H9 (cell line): ENCODE measurements at regions not wholly inside any gene's neighbourhood (a gene's known extent, or its start where the extent isn't known, plus 50 kb on each side); places are given as distances from the start of the nearest gene placed in this dataset.

Experiments used
- DNase-seq: peaks from one replicate; pipeline ENCODE4 v3.0.0-alpha.2; 2017
- H2AFZ ChIP-seq: one replicate; pipeline ENCODE4 v1.6.1; 2013; ENCODE audit warnings: mild to moderate bottlenecking, low read length, control low read depth, moderate library complexity
- H2AK5ac ChIP-seq: 2 replicates; pipeline ENCODE4 v1.6.1; 2013; ENCODE audit warnings: low read length, control low read depth, mixed read lengths; ENCODE audit not compliant: insufficient read length
- H2BK120ac ChIP-seq: one replicate; pipeline ENCODE4 v1.6.1; 2013; ENCODE audit warnings: low read depth, mild to moderate bottlenecking, low read length, control low read depth, inconsistent platforms; ENCODE audit not compliant: poor library complexity, severe bottlenecking
- H2BK12ac ChIP-seq: 2 replicates; pipeline ENCODE4 v1.6.1; 2013; ENCODE audit warnings: low read length, control low read depth, mixed read lengths, low read depth; ENCODE audit not compliant: insufficient read length
- H2BK15ac ChIP-seq: 2 replicates; pipeline ENCODE4 v1.6.1; 2013; ENCODE audit warnings: low read depth, low read length, control low read depth
- H2BK20ac ChIP-seq: one replicate; pipeline ENCODE4 v1.6.1; 2013; ENCODE audit warnings: low read depth, mild to moderate bottlenecking, low read length, control low read depth, inconsistent platforms; ENCODE audit not compliant: poor library complexity, severe bottlenecking
- H2BK5ac ChIP-seq: 2 replicates; pipeline ENCODE4 v1.6.1; 2013; ENCODE audit warnings: low read length, control low read depth, mixed read lengths; ENCODE audit not compliant: insufficient read length
- H3K14ac ChIP-seq: 2 replicates; pipeline ENCODE4 v1.6.1; 2013; ENCODE audit warnings: low read length, control low read depth; ENCODE audit not compliant: insufficient read depth
- H3K18ac ChIP-seq: 2 replicates; pipeline ENCODE4 v1.6.1; 2013; ENCODE audit warnings: low read depth, mild to moderate bottlenecking, mixed read lengths, low read length, control low read depth; ENCODE audit not compliant: insufficient read length
- H3K23ac ChIP-seq: 2 replicates; pipeline ENCODE4 v1.6.1; 2013; ENCODE audit warnings: low read length, control low read depth, mixed read lengths, low read depth; ENCODE audit not compliant: insufficient read length
- H3K23me2 ChIP-seq: 2 replicates; pipeline ENCODE4 v1.6.1; 2013; ENCODE audit warnings: low read depth, mild to moderate bottlenecking, mixed read lengths, low read length, control low read depth; ENCODE audit not compliant: insufficient read length, poor library complexity, severe bottlenecking
- H3K27ac ChIP-seq: 2 replicates; pipeline ENCODE4 v1.5.1; 2013; ENCODE audit warnings: low read length, control low read depth, mixed read lengths, low read depth; ENCODE audit not compliant: insufficient read length
- H3K27me3 ChIP-seq: 2 replicates; pipeline ENCODE4 v1.6.1; 2013; ENCODE audit warnings: low read length, control low read depth, inconsistent platforms; ENCODE audit not compliant: insufficient read depth
- H3K4ac ChIP-seq: 2 replicates; pipeline ENCODE4 v1.6.1; 2013; ENCODE audit warnings: low read depth, mild to moderate bottlenecking, control low read depth, inconsistent platforms, low read length, moderate library complexity
- H3K4me1 ChIP-seq: 2 replicates; pipeline ENCODE4 v1.6.1; 2013; ENCODE audit warnings: low read length, control low read depth, inconsistent platforms; ENCODE audit not compliant: insufficient read depth
- H3K4me2 ChIP-seq: 2 replicates; pipeline ENCODE4 v1.6.1; 2013; ENCODE audit warnings: low read length, control low read depth, mixed read lengths; ENCODE audit not compliant: insufficient read length, insufficient read depth
- H3K56ac ChIP-seq: 2 replicates; pipeline ENCODE4 v1.6.1; 2013; ENCODE audit warnings: low read depth, mild to moderate bottlenecking, mixed read lengths, low read length, control low read depth; ENCODE audit not compliant: insufficient read length
- H3K79me1 ChIP-seq: 2 replicates; pipeline ENCODE4 v1.6.1; 2013; ENCODE audit warnings: low read depth, mild to moderate bottlenecking, moderate library complexity, low read length, control low read depth, inconsistent platforms; ENCODE audit not compliant: insufficient read depth, poor library complexity, severe bottlenecking
- H3K79me2 ChIP-seq: 2 replicates; pipeline ENCODE4 v1.6.1; 2013; ENCODE audit warnings: low read length, control low read depth, inconsistent platforms; ENCODE audit not compliant: insufficient read depth
- H3K9ac ChIP-seq: 2 replicates; pipeline ENCODE4 v1.6.1; 2013; ENCODE audit warnings: low read length, control low read depth, mixed read lengths; ENCODE audit not compliant: insufficient read length; ENCODE audit errors: extremely low read depth
- H3K9me3 ChIP-seq: one replicate; pipeline ENCODE4 v1.6.1; 2013; ENCODE audit warnings: low read depth, low read length, inconsistent platforms; ENCODE audit not compliant: control insufficient read depth
- H3T11ph ChIP-seq: one replicate; pipeline ENCODE4 v1.6.1; 2013; ENCODE audit warnings: mild to moderate bottlenecking, low read length, control low read depth, inconsistent platforms
- H4K20me1 ChIP-seq: one replicate; pipeline ENCODE4 v1.6.1; 2013; ENCODE audit not compliant: control insufficient read depth, insufficient read length, insufficient read depth
- H4K5ac ChIP-seq: 2 replicates; pipeline ENCODE4 v1.6.1; 2013; ENCODE audit warnings: low read depth, mild to moderate bottlenecking, mixed read lengths, low read length, control low read depth; ENCODE audit not compliant: insufficient read length
- H4K8ac ChIP-seq: replicated peaks from 2 replicates; pipeline ENCODE4 v1.6.1; 2013; ENCODE audit warnings: low read length, control low read depth, mixed read lengths, low read depth; ENCODE audit not compliant: insufficient read length
- H4K91ac ChIP-seq: 2 replicates; pipeline ENCODE4 v1.6.1; 2013; ENCODE audit warnings: low read depth, mild to moderate bottlenecking, moderate library complexity, mixed read lengths, low read length, control low read depth; ENCODE audit not compliant: insufficient read length
- H3K27ac Mint-ChIP-seq, 3 experiments: 2 replicates in 2 of 3; 3 replicates in 1 of 3; pipeline ENCODE4 v1.8.0; 2020 to 2021; ENCODE audit warnings: mixed read lengths in 3 of 3, mild to moderate bottlenecking in 1 of 3, moderate library complexity in 1 of 3
- H3K27me3 Mint-ChIP-seq: 2 replicates; pipeline ENCODE4 v1.8.0; 2021; ENCODE audit warnings: low read depth, mild to moderate bottlenecking, moderate library complexity, mixed read lengths
- H3K36me3 Mint-ChIP-seq, 3 experiments: 2 replicates in 2 of 3; 3 replicates in 1 of 3; pipeline ENCODE4 v1.8.0; 2020 to 2021; ENCODE audit warnings: low read depth in 3 of 3, mixed read lengths in 3 of 3; ENCODE audit not compliant: insufficient read depth in 1 of 3
- H3K4me1 Mint-ChIP-seq, 2 experiments: 2 replicates each; pipeline ENCODE4 v1.8.0; 2020; ENCODE audit warnings: mixed read lengths in 2 of 2
- H3K4me3 Mint-ChIP-seq, 2 experiments: 2 replicates in 1 of 2; 3 replicates in 1 of 2; pipeline ENCODE4 v1.8.0; 2020 to 2021; ENCODE audit warnings: mild to moderate bottlenecking in 2 of 2, mixed read lengths in 2 of 2, moderate library complexity in 1 of 2
- H3K9me3 Mint-ChIP-seq, 2 experiments: 2 replicates in 1 of 2; 3 replicates in 1 of 2; pipeline ENCODE4 v1.8.0; 2020; ENCODE audit warnings: mild to moderate bottlenecking in 2 of 2, mixed read lengths in 2 of 2, moderate library complexity in 1 of 2
- WGBS: extraction: QIAGEN DNeasy Blood & Tissue Kit; methylation state at CpG from one replicate; pipeline ENCODE4 v1.1.7; 2013; ENCODE audit warnings: missing lambda C conversion rate, low lambda C conversion rate, mixed read lengths; ENCODE audit not compliant: insufficient read length; ENCODE audit errors: extremely low coverage; 5-methylcytosine and 5-hydroxymethylcytosine counted together
- TF ChIP-seq, protein P1 (sequence below): fragments of 200-600 bp; sonication (generic); conservative IDR thresholded peaks from 3 replicates; pipeline ENCODE4 v1.8.0; 2021; ENCODE audit warnings: antibody characterized with exemption, mild to moderate bottlenecking

DNA sequence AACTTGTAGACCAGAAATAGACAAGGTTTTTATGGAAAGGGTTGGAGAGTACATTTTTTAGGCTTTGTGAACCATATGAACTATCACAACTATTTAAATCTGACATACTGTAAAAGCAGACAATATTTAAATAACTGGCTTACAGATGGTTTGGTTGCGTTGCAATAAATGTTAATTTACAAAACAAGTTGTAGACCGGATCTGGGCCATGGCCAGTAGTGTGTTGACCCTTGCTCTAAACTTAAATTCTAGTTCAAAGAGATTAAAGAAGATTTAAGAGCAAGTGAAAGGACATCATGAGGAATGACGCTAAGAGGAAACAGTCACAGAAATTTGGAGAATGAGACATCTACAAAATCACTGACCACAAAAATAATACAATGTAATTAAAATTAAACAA, 652.7 kb downstream of the DCDC2C start:
- H3K23me2 ChIP-seq = no peaks in the 10 kb centered on the region
- H3T11ph ChIP-seq = no peak overlapping the region
- H4K91ac ChIP-seq = no peak overlapping the region
- DNase-seq = no peak
- H3K27ac ChIP-seq = no peak overlapping the region
- H3K9ac ChIP-seq = no peak overlapping the region
- H3K23ac ChIP-seq = no peak overlapping the region
- no peak overlapping the region for H3K14ac ChIP-seq
- peaks cover 2 to 8% of the 10 kb centered on the region in 2 experiments; a peak in 3 of 4 replicates for H3K4me1 Mint-ChIP-seq
- no CpG with 5 or more reads among the region's 3 CpGs for WGBS
- peaks cover 4 to 6% of the 10 kb centered on the region in 2 experiments; a peak in 2 of 5 replicates for H3K9me3 Mint-ChIP-seq
- H3K4me2 ChIP-seq = no peak overlapping the region
- no peaks in the 10 kb centered on the region for H3K79me1 ChIP-seq
- H2AFZ ChIP-seq = no peak overlapping the region
- H3K56ac ChIP-seq = no peak overlapping the region
- no peaks in the 10 kb centered on the region for H3K27me3 ChIP-seq
- H4K5ac ChIP-seq = no peak overlapping the region
- H2BK15ac ChIP-seq = no peak overlapping the region
- no peak overlapping the region for H3K18ac ChIP-seq
- H4K8ac ChIP-seq = no peak overlapping the region
- no peaks in the 10 kb centered on the region for H3K79me2 ChIP-seq
- no peak overlapping the region for H2BK12ac ChIP-seq
- no peaks in the 10 kb centered on the region for H4K20me1 ChIP-seq
- no peak overlapping the region for H2BK20ac ChIP-seq
- no peaks in the 10 kb centered on the region for H3K9me3 ChIP-seq
- H3K27ac Mint-ChIP-seq = no peak overlapping the region
- H3K4me3 Mint-ChIP-seq = no peak overlapping the region
- H2BK5ac ChIP-seq = no peak overlapping the region
- TF ChIP-seq, protein P1, sequence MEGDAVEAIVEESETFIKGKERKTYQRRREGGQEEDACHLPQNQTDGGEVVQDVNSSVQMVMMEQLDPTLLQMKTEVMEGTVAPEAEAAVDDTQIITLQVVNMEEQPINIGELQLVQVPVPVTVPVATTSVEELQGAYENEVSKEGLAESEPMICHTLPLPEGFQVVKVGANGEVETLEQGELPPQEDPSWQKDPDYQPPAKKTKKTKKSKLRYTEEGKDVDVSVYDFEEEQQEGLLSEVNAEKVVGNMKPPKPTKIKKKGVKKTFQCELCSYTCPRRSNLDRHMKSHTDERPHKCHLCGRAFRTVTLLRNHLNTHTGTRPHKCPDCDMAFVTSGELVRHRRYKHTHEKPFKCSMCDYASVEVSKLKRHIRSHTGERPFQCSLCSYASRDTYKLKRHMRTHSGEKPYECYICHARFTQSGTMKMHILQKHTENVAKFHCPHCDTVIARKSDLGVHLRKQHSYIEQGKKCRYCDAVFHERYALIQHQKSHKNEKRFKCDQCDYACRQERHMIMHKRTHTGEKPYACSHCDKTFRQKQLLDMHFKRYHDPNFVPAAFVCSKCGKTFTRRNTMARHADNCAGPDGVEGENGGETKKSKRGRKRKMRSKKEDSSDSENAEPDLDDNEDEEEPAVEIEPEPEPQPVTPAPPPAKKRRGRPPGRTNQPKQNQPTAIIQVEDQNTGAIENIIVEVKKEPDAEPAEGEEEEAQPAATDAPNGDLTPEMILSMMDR = no peak
- H3K36me3 Mint-ChIP-seq = peaks cover 0 to 5% (median 5%) of the 10 kb centered on the region in 3 experiments; a peak in 4 of 7 replicates
- H2AK5ac ChIP-seq = no peak overlapping the region
- no peak overlapping the region for H3K4ac ChIP-seq
- H3K27me3 Mint-ChIP-seq = no peaks in the 10 kb centered on the region
- H3K4me1 ChIP-seq = no peaks in the 10 kb centered on the region
- no peak overlapping the region for H2BK120ac ChIP-seq
